ENCODE measurements at regions not wholly inside any gene's neighbourhood (a gene's known extent, or its start where the extent isn't known, plus 50 kb on each side); places are given as distances from the start of the nearest gene placed in this dataset.

DNA sequence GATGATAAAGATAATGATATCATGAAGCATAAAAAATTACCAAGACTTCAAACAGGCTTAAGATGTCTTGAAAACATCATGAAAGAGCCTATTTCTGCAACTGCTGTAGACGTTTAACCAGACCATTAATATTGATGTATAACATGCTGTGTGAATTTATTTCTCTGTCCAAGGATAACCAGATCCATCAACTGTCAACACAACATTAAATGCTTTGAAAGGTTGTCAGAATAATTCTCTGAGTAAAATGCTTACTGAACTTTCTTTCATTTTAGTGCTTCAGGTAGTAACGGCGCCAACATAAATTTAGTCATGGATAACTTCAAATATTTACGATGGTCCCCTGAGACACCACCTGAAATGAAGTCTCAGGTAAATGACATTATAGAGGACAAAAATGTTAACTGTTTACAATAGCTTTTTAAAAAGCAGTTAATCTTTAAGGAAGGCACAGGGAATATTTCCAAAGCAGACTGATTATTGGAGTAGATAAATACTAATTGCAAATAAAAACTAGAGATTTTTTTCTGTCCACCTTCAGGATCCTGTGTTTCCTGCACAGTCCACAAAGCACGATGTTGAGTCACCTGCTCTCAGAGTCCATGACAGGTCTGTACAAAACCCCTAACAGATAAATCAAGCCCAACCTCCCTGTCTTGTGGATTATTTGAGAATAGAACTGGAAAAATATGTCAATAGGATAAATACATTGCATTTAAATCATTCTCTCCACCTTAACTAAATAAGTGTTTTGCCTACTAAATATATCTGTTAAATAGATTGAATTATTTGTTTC, 1213.2 kb downstream of the XPNPEP1 start:
- ChIA-PET POLR2A (no interaction called here), CTCF (no interaction called here)
- ATAC-seq (no peak), FAIRE-seq (no peak), DNase-seq (ENCODE audit: low read depth in 1 of 2, low spot score in 1 of 2) (no peak)
- H3K9me3 ChIP-seq, result 0 out of 3 replicates have a peak, but pooled peaks cover 3% of the 10 kb centered on the region
- no peak overlapping the region for H3K27ac ChIP-seq
- H3K4me3 ChIP-seq, result no peak overlapping the region
- H3K4me2 ChIP-seq, result no peak overlapping the region
- no peaks in the 10 kb centered on the region for H3K4me1 ChIP-seq
- 4% methylated on average over 5 of the region's 5 CpGs for WGBS (ENCODE audit: missing lambda C conversion rate)
- TF ChIP-seq SREBF2 (IDR thresholded peaks at IDR 0.05) (no peak), SMC3 (IDR thresholded peaks at IDR 0.05) (no peak)
- TF ChIP-seq, protein P1, sequence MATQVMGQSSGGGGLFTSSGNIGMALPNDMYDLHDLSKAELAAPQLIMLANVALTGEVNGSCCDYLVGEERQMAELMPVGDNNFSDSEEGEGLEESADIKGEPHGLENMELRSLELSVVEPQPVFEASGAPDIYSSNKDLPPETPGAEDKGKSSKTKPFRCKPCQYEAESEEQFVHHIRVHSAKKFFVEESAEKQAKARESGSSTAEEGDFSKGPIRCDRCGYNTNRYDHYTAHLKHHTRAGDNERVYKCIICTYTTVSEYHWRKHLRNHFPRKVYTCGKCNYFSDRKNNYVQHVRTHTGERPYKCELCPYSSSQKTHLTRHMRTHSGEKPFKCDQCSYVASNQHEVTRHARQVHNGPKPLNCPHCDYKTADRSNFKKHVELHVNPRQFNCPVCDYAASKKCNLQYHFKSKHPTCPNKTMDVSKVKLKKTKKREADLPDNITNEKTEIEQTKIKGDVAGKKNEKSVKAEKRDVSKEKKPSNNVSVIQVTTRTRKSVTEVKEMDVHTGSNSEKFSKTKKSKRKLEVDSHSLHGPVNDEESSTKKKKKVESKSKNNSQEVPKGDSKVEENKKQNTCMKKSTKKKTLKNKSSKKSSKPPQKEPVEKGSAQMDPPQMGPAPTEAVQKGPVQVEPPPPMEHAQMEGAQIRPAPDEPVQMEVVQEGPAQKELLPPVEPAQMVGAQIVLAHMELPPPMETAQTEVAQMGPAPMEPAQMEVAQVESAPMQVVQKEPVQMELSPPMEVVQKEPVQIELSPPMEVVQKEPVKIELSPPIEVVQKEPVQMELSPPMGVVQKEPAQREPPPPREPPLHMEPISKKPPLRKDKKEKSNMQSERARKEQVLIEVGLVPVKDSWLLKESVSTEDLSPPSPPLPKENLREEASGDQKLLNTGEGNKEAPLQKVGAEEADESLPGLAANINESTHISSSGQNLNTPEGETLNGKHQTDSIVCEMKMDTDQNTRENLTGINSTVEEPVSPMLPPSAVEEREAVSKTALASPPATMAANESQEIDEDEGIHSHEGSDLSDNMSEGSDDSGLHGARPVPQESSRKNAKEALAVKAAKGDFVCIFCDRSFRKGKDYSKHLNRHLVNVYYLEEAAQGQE (IDR thresholded peaks at IDR 0.05), result no peak
- TF ChIP-seq, protein P2, sequence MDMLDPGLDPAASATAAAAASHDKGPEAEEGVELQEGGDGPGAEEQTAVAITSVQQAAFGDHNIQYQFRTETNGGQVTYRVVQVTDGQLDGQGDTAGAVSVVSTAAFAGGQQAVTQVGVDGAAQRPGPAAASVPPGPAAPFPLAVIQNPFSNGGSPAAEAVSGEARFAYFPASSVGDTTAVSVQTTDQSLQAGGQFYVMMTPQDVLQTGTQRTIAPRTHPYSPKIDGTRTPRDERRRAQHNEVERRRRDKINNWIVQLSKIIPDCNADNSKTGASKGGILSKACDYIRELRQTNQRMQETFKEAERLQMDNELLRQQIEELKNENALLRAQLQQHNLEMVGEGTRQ (IDR thresholded peaks at IDR 0.05), result no peak

DNA sequence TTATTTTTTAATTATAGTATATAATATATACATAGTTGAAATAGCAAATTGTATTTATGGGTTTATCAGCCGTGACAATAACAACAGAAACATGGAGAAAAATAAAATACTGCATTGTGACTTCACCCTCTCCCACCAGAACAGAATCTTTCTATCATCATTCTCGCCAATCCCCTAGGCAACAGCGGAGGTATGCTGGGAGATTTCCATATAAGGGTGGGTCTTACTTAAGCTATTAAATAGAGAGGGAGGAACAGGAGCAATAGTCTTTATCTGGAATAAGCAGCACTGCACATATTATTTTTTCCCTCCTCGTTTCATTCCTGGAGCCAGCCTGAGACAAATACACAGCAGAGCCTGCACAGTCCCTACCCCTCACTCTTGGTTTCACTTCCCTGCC, 1214.9 kb downstream of the XPNPEP1 start:
- ChIA-PET POLR2A (no interaction called here), CTCF (no interaction called here)
- H3K9me3 ChIP-seq, result 0 out of 3 replicates have a peak, but pooled peaks cover 3% of the 10 kb centered on the region
- H3K27ac ChIP-seq, result no peak overlapping the region
- TF ChIP-seq JUN (IDR thresholded peaks at IDR 0.05) (no peak), KDM1A (IDR thresholded peaks at IDR 0.05; ENCODE audit: low read depth) (no peak), CBX8 (IDR thresholded peaks at IDR 0.05) (no peak), BHLHE40 (IDR thresholded peaks at IDR 0.05; ENCODE audit: low read depth, low read length) (no peak), CBX2 (IDR thresholded peaks at IDR 0.05; ENCODE audit: borderline replicate concordance, low read depth) (no peak), HES2 (IDR thresholded peaks at IDR 0.05) (no peak), ZSCAN20 (CRISPR knock-in tag; IDR thresholded peaks at IDR 0.05) (no peak), HOXB5 (CRISPR knock-in tag; IDR thresholded peaks at IDR 0.05) (no peak), RARB (CRISPR knock-in tag; IDR thresholded peaks at IDR 0.05) (no peak), EHMT2 (IDR thresholded peaks at IDR 0.05; ENCODE audit: low read depth) (no peak)
- DNase-seq (ENCODE audit: low read depth in 1 of 2, low spot score in 1 of 2) (no peak), ATAC-seq (no peak), FAIRE-seq (no peak)
- no peak overlapping the region for H3K4me2 ChIP-seq
- no peak overlapping the region for H3K4me3 ChIP-seq
- no peaks in the 10 kb centered on the region for H3K4me1 ChIP-seq
- WGBS (ENCODE audit: missing lambda C conversion rate), result 2% methylated on average over 4 of the region's 4 CpGs

- FAIRE-seq (no peak), DNase-seq (ENCODE audit: low read depth in 1 of 2, low spot score in 1 of 2) (no peak), ATAC-seq (no peak)
- WGBS (ENCODE audit: missing lambda C conversion rate), result 32% methylated on average over 4 of the region's 4 CpGs
- Histone ChIP-seq H3K9me3 (no peaks in the 10 kb centered on the region), H3K27ac (no peak overlapping the region), H3K4me2 (no peak overlapping the region), H3K4me1 (no peaks in the 10 kb centered on the region), H3K4me3 (no peak overlapping the region)
- TF ChIP-seq ZSCAN20 (CRISPR knock-in tag; IDR thresholded peaks at IDR 0.05) (no peak), HOXB13 (CRISPR knock-in tag; IDR thresholded peaks at IDR 0.05; ENCODE audit: low read depth) (no peak), RNF2 (IDR thresholded peaks at IDR 0.05; ENCODE audit: borderline replicate concordance, low read depth) (no peak), ZNF302 (CRISPR knock-in tag; IDR thresholded peaks at IDR 0.05) (no peak), SMC3 (IDR thresholded peaks at IDR 0.05) (no peak), NFE2L2 (conservative IDR thresholded peaks at IDR 0.05; ENCODE audit: low read length) (no peak), HOXB5 (CRISPR knock-in tag; IDR thresholded peaks at IDR 0.05) (no peak), RCOR1 (IDR thresholded peaks at IDR 0.05; ENCODE audit: low read depth, low read length) (no peak), RAD21 (conservative IDR thresholded peaks at IDR 0.05 in 1 of 2, IDR thresholded peaks at IDR 0.05 in 1 of 2) (no peak), HMGXB4 (CRISPR knock-in tag; IDR thresholded peaks at IDR 0.05; ENCODE audit: borderline replicate concordance) (no peak), TFCP2L1 (CRISPR knock-in tag; IDR thresholded peaks at IDR 0.05) (no peak)
- CTCF ChIA-PET, result no interaction called here
- POLR2A ChIA-PET, result no interaction called here
Observed at GRCh38 chr10:108696792-108697477, 1226.4 kb downstream of the XPNPEP1 start.
